ENCODE measurements at regions not wholly inside any gene's neighbourhood (a gene's known extent, or its start where the extent isn't known, plus 50 kb on each side); places are given as distances from the start of the nearest gene placed in this dataset.
"Not testable (repeated sequence)": the region's sequence is repeated elsewhere in the genome, so short reads cannot be mapped to it uniquely, and the experiment has no call there.

DNA sequence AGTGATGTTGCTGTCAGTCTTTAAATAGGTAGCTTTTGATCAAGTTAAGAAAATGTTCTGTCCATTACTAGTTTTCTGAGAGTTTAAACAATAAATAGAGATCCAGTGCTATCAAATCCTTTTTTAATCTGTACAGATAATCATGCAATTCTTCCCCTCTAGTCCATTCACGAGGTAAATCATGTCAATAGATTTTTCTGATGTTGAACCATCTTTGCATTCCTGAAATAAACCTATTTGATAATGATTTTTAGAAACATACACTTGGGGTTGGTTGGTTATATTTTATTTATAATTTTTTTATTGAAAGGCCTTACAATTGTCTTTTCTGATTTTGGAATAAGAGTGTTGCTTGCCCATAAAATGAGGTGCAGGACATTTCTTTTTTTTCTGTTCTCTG, 95.0 kb downstream of the FAM53A start:
- DNase-seq (ENCODE audit: low read depth in 2 of 2) = no peak

GRCh38 chr4:1588306-1588705, 95.8 kb downstream of the FAM53A start:
- no peak for DNase-seq (ENCODE audit: low read depth in 2 of 2)

- DNase-seq (ENCODE audit: low read depth in 2 of 2) = no peak
Observed at GRCh38 chr4:1584498-1584897, 99.6 kb downstream of the FAM53A start.

DNA sequence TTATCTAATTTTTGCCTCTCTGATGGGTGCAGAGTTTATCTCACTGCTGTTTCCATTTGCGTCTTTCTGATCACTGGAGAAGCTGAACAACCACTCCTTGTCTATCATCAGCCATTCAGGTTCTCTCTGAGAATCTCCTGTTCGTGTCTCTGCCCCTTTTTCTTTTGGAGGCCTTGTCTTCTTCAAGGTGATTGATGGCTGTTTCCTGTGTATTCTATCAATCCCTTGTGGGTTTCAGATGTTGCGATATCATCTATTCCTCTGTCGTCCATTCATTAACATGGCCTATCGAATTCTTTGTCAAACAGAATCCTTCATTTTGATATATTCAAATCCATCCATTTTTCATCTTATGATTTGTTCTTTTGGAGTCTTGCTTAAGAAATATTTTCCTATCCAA, 100.3 kb downstream of the FAM53A start:
- no peak for DNase-seq (ENCODE audit: low read depth in 2 of 2)

GRCh38 chr4:1583051-1583785, 100.9 kb downstream of the FAM53A start:
- no peak for DNase-seq (ENCODE audit: low read depth in 2 of 2)

- DNase-seq (ENCODE audit: low read depth in 2 of 2) = no peak
Observed at GRCh38 chr4:1582227-1582626, 101.9 kb downstream of the FAM53A start.

GRCh38 chr4:1581164-1581894, 102.8 kb downstream of the FAM53A start:
- peak; percentile 80 for DNase-seq (ENCODE audit: low read depth in 2 of 2)

GRCh38 chr4:1580692-1581012, 103.5 kb downstream of the FAM53A start:
- not testable (repeated sequence) for DNase-seq (ENCODE audit: low read depth in 2 of 2)

DNA sequence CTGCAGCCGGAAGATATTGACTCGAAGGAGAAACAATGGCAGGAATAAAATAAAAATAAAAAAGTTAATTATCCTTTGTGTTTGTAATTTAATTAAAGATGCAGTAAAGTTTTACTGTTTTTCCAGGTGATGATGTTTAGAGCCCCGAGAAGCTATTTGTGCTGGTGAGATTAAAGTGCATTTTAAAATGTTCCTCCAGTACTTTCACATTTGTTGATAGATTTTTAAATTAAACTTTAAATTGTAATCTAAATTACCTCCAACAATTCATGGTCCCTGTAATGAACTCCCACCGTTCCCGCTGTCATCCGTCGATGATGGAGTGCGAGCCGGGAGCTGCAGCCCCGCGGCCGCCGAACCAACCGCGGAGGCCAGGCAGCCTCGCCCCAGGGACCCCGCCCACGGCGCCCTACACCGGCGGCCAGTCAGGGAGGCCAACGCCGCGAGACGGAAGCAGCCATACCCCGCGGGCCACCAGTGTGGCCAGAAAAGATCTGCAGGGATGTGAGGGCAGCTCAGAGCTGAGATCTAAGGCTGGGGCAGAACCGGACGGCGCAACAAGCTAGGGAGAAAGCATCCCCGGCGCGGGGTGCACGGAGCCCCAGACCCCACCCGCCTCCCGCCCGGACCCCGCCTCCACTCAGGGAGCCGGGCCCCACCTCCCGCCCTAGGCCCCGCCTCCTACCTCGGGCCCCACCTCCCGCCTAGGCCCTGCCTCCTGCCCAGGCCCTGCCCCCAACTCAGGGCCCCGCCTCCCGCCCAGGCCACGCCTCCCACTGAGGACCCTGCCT, 104.0 kb downstream of the FAM53A start:
- peak; percentile 90 to 94 for DNase-seq (ENCODE audit: low read depth in 2 of 2)

GRCh38 chr4:1579001-1579900, 104.9 kb downstream of the FAM53A start:
- DNase-seq (ENCODE audit: low read depth in 2 of 2) = peak; percentile 65 to 67

DNA sequence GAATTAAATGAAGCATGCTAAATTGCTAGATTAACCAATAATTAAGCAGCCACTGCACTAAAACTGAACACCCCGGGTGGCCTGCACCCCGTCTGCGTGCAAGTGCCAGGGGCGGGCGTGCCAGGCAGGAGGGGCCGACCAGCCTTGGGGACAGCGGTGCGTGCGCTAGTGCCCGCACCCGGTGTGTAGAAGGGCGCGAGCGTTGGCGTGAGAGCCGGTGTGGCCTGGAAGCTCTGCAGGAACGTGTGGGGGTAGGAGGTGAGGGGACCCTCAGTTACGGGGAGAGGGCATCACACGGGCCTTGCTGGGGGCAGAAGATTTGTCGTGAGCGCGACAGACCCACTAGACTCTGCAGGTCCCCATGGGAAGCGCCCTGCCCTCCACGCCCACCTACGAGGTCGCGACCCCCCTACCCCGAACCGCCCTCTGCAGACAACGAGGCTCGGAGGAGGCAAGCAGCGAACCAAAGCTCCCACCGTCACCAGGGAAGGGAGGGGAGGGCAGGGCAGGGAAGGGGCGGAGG, 105.8 kb downstream of the FAM53A start:
- no peak for DNase-seq (ENCODE audit: low read depth in 2 of 2)

DNA sequence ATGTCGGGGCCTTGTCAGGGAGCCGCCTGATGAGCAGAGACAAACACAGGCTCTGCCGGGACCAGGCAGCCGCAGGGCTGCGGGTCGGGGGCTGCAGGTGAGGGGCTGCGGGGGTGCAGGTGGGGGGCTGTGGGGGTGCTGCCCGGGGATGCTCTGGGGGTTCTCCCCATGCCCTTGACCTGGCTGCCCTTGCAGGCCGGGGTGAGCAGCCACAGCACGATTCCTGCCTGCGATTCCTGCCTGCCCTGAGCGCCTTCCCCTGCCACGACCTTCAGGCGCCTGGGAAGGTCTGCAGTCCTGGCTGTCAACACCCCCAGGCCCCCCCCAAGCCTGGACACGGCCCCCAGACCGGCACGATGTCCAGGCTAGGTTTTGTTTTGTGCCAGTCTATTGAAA, 106.3 kb downstream of the FAM53A start:
- DNase-seq (ENCODE audit: low read depth in 2 of 2) = no peak

DNA sequence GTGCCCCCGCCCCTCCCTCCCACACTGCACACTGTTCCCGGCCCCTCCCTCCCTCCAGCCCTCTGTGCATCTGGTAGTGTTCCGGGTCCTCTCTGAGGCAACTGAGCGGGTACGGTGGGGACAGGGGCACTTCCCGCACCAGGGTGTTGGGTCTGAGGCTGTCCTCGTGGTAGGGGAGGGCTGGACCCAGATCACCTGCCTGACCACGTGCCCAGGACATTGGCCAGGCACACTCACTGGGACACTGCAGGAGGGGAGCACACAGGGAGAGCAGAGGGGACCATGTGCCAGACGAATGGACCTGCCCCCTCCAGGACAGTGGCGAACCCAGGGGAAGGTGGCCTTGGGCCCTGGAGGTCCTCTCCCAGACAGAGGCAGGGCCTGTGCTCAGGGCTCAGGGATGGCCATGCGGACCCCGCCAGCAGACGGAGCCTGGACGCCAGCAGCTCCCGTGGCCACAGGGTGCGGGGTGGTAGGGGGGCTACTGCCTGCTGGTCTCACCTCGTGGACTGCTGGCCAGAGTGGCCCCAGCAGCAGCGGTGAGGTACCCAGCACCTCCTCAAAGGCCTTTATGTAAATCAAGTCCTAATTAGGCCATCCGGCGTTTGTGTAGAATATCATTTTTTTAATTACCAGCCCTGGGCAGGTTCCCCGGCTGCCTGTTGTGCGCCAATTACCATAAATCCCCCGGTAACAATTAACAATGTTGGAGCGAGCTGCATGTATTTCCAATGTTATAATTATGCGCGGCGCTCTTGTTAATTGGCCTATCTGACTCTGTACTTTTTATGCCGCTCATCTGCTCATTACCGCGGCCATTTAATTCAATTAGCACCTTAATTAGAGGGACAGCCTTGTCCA, 106.9 kb downstream of the FAM53A start:
- DNase-seq (ENCODE audit: low read depth in 2 of 2) = no peak

DNA sequence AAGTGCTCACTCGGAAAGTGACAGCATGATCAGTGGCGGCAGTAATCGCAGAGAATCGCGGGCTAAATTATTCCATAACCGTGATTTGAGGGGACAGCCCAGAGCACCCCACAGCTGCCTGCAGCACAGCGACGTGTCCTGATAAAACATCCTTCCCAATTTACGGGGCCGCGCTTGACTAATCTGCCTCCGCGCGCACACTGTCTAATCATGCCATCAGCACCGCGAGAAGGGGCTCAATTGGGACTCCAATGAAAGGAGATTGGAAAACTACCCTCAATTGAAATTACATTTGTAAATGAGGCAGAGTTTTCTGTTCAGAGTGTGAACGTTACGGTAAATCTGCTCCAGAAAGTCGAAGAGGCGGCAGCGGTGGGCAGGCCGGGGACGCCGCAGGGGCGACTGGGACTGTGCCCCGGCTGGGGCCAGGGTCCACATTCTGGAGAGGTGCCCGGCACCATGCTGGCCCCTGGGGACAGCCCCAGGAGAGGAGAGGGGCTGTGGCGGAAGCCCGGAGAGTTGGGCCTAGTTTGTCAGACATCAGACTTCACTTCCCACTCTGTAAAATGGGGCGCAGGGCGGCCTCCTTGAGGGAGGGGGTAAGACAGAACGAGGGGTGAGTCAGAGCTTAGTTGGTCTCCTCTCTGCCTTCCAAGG, 107.7 kb downstream of the FAM53A start:
- no peak for DNase-seq (ENCODE audit: low read depth in 2 of 2)

GRCh38 chr4:1575418-1576303, 108.5 kb downstream of the FAM53A start:
- DNase-seq (ENCODE audit: low read depth in 2 of 2) = no peak

DNA sequence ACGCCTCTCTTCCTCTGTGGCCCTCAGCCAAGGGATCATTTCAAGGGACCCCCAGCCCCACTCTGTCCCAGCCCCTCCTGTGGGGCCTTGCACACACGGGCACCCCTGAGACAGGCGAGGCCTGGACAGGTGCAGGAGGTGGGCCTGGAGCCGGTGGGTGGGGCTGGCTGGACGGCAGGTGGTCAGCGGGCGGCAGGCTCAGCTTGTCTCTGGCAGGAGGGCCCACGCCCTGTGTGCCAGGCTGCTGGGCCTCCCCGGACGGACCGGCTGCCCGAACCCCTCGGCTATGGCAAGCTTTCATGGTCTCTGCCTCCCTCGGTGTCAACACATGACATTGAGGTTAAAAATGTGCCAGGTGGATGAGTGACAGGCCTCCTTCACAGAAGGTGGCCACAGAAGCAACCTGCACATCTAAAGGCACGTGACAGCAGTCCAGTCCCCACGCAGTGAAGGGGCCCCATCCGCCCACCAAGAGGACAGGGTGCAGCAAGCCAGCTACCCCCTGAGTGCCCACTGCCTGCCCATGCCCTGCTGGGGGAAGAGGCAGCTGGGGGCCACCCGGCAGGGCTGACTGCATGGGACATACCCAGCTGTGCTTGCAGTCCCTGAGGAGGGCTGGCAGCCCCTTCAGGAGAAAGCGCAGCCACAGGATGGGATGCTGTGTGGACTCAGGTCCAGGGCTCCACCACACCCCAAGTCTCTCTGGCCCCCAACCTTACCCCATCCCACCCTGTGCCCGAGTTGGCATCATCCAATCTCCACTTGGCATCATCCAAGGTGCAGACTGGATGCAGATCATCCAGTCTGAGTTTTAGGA, 109.3 kb downstream of the FAM53A start:
- DNase-seq (ENCODE audit: low read depth in 2 of 2) = no peak

GRCh38 chr4:1573830-1574459, 110.2 kb downstream of the FAM53A start:
- DNase-seq (ENCODE audit: low read depth in 2 of 2) = no peak
